ENCODE measurements at regions not wholly inside any gene's neighbourhood (a gene's known extent, or its start where the extent isn't known, plus 50 kb on each side); places are given as distances from the start of the nearest gene placed in this dataset.

DNA sequence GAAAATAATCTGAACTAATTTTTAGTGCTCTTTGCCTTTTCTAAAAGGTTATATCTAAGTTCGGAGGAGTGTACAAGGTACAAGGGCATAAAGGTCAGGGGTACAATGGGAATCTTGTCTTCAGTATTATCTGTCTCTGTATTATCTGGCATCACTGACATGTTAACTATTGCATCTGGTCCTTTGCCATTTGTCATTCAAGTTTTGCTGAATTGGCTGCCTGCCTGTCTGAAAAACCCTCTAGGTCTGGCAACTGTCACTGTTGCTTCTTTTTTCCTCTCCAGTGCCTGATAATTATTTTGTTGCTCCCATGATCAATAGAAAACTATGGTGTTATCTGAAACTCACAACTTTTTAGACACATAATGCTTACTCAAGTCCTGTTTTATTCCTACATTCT is 112.5 kb upstream of the STK26 start:
- DNase-seq, result no peak

- DNase-seq, result no peak
Observed at GRCh38 chrX:131915488-131915887, 107.6 kb upstream of the STK26 start.

DNA sequence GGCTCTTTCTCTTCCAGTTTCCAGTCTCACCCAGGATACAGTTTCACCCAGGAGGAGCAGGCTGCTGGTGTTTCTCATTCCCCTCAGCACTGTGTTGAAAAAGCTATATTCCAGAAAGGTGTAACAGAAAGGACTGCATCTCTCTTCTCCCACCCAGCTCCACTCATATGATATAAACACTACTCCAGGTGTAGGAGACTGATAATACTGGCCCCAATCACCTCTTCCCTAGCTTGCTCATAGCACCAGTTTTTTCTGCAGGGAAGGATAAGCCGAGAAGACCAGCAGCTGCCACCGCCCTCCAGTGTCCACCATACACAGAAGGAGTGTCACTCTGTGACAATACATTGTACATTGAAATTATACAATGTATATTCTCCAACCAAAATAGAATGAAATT is 105.5 kb upstream of the STK26 start:
- DNase-seq, result no peak

- no peak for DNase-seq
Observed at GRCh38 chrX:131918839-131919238, 104.3 kb upstream of the STK26 start.

- no peak for DNase-seq
Observed at GRCh38 chrX:131923614-131924250, 99.4 kb upstream of the STK26 start.

DNA sequence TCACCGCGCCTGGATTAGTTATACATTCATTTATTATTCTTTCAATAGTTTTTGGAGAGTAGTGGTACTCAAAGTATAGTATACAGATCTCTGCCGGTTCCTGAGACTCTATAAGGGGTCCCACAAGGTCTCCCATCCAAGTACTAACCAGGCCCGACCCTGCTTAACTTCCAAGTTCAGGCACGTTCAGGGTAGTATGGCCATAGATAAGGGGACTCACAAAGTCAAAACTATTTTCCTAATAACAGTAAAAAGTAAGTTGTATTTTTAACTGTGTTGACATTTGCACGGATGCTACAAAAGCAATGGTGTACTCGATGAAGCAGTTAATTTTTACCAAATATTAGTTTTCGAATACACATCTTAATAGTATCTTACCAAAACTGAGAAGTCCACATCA is 84.4 kb upstream of the STK26 start:
- no peak for DNase-seq

GRCh38 chrX:131942034-131942433 is 81.1 kb upstream of the STK26 start:
- no peak for DNase-seq

- no peak for DNase-seq
Observed at GRCh38 chrX:131944936-131945902, 77.9 kb upstream of the STK26 start.

GRCh38 chrX:131951166-131951565 is 71.9 kb upstream of the STK26 start:
- no peak for DNase-seq

- no peak for DNase-seq
Observed at GRCh38 chrX:131955099-131955777, 67.9 kb upstream of the STK26 start.

GRCh38 chrX:131958724-131959123 is 64.4 kb upstream of the STK26 start:
- no peak for DNase-seq

DNA sequence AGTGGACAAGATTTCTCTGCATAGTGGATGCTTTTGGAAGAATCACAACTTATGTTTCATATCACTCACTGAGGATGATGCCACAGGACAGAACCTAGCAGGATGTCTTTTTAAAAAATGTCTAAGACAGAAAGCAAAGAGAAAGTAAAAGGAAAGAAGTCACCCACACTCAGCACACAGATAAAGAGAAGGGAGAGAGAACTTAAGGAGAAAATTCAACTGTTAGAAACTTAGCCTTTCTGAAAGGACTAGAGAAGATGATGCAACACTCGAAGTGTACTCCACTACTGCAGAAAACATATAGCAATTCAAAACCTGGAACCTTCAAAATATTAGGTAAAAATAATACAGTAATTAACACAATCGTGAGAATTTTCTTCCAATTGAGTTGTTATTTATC is 52.8 kb upstream of the STK26 start:
- no peak for DNase-seq

Data from left hindlimb (tissue), 1 donor.